CD4-positive, alpha-beta T cell treated with Interleukin-21 for 1 hour (primary cell): ENCODE measurements at regions not wholly inside any gene's neighbourhood (a gene's known extent, or its start where the extent isn't known, plus 50 kb on each side); places are given as distances from the start of the nearest gene placed in this dataset.
A peak's percentile ranks its signal among the peaks of the same experiment; 100 is the strongest.

Source experiments
- DNase-seq: peaks from one replicate; pipeline ENCODE4 v3.0.0-alpha.2; 2020

GRCh38 chr2:204239411-204240165 lies 303.0 kb downstream of the ICOS start:
- DNase-seq = no peak

DNA sequence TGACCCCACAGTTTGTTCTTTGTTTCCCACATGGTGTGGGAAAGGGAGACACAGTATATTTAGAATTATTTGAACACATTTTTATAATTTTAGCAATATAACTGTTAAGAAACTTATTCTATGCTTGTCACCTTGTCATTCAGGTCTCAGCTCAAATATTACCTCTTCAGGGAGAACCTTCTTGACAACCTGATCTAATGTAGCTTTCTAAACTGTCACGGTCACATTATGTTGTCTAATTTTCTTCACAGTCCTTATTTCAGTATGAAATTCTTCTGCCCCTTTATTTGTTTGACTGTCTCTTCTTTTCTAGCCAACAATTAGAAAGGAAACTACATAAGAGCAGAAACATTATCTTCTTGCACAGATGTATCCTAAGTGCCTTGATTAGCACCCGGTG lies 304.3 kb upstream of the PARD3B start:
- DNase-seq = no peak

GRCh38 chr2:204249437-204249836 lies 295.8 kb upstream of the PARD3B start:
- DNase-seq = no peak

GRCh38 chr2:204250692-204251091 lies 294.6 kb upstream of the PARD3B start:
- no peak for DNase-seq

GRCh38 chr2:204251158-204251997 lies 293.9 kb upstream of the PARD3B start:
- no peak for DNase-seq

DNA sequence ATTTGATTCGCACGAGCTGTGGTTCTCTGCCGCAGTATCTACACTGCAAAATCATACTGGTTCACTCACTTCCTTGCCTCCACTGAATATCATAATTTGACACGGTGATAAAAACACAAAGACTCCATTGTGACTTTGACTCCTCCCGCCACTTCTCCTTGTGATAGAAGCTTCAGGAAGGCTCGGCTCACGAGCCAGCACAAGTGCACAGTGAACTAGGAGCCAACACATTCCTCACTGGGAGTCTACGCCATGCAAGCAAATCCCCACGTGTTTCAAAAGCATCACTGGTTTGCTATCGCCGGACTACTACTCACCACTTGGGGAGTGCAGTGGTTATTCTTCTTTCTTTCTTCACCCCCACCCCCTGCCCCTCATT lies 293.3 kb upstream of the PARD3B start:
- DNase-seq = no peak

- DNase-seq = no peak
Observed at GRCh38 chr2:204255071-204255470, 290.2 kb upstream of the PARD3B start.

DNA sequence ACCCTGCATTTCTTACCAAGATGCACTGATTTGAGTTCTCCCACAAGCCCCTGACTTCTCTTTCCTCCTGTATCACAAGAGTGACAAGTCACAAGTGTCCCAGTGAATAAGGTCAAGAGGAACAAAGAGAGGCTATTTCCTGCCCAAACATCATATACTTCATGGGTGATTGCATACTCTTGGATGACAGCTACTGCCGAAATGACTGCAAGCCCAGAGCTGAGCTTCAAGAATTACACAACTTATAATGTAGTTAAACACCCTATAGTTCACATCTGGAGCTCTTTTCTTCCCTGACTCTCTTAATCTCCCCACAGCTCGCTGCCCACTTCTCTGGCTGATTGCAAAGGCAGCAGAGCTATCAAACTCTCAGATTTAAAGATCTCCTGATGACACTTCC lies 289.7 kb upstream of the PARD3B start:
- DNase-seq = no peak

DNA sequence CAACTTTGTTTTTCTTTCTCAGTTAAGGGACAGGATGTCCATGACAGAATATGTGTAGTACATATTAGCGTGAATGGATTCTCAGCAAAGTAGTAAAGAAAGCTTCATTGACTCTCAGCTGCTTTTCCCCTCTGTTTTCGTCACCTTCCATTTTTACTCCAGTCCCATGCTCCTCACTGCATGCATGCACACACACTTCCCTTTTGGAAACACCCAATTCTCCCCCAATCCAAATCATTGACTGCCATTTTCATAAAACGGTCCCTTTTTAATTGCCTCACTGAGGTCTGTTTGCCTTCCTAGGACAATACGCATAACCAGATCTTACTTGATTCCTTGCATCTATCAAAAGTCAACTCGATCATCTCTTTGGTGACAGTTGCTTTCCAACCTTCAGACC lies 287.5 kb upstream of the PARD3B start:
- no peak for DNase-seq

DNA sequence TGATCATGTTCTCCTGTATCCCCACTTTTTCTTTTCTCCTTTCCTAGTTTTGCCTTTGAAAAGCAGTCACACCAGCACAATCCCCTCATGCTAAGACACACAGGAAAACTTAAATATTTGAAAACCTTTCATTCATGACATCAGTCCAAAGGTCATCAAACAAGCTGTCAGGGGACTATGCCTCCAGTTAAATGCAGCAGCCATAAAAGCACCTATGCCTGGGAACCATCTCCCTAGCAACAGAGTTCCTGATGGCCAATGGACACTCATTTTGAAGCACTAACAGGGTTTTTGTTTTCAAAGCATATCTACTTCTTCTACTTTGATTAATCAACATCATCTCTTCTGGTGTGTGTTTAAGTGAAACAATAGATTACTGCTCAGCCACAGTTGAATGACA lies 286.4 kb upstream of the PARD3B start:
- no peak for DNase-seq

DNA sequence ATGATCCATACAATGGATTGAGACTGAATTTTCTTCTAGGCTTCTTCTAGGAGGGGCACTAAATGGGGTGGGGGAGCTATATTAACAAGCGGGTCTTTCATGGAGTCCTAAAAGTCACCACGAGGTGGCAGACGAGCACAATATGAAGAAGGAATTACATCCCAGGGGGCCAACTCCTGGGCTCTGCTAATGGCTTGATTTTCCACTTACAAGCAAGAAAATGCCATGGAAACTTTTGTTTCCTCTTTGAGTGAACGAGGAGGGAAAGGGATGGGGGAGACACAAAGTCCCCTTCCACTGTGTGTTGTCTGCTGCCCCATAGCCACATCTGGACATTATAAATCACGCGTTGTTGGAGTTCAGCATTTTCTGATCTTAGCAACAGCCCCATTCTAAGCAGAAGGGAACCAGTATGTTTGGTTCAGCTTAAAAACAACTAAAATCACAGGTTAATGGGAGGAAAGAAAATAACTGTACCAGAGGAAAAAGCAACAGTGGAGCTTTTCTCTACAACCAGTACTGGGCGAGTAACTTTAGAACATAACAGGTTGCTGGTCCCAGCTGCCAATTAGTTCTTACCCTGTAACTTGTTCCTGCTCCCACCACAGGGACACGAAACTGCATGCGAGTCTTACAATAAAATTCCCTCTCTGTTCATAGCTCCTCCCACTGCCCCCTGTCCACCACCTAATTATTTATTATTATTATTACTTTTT lies 285.0 kb upstream of the PARD3B start:
- DNase-seq = peak; percentile 35

DNA sequence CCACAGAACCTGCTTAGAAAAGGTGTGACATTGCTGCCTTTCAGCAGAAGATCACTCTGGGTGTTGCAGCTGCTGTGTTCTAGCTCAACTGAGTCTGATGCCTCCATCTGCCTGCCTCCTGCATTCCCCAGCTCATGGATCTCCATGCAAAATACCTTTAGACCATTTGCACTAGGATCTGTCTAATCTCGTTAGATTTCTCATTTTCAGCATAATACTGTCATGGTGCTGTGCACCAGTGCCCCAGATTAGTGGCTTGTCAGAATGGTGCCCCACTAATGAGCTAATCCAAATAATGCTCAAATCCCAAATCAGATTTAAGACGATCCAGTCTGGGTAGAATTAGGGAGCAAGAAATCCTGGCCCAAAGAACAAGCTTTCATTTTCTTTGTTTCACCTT lies 284.4 kb upstream of the PARD3B start:
- no peak for DNase-seq

- DNase-seq = no peak
Observed at GRCh38 chr2:204261846-204262245, 283.4 kb upstream of the PARD3B start.

DNA sequence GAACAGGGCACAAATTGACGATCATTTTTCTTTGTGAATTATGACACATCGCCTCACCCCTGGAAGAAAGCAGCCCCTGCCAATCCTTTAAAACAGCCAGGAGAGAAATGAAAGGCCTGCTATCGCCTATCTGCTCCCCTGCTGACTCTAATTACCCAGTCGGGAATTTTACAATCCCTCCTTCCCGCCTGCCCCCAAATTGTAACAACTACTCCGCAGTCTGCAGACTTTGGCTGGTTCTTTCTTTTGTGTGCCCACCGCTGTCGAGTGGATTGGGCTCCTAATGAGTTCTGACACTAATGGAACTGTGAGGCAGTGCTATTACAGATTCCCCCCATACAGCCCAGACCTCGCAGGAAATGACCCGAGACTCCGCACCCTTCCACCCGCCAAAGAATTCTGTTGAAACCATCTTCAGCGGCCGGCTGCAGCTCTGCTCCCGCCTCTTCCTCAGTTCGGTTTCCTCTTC lies 281.2 kb upstream of the PARD3B start:
- DNase-seq = no peak

DNA sequence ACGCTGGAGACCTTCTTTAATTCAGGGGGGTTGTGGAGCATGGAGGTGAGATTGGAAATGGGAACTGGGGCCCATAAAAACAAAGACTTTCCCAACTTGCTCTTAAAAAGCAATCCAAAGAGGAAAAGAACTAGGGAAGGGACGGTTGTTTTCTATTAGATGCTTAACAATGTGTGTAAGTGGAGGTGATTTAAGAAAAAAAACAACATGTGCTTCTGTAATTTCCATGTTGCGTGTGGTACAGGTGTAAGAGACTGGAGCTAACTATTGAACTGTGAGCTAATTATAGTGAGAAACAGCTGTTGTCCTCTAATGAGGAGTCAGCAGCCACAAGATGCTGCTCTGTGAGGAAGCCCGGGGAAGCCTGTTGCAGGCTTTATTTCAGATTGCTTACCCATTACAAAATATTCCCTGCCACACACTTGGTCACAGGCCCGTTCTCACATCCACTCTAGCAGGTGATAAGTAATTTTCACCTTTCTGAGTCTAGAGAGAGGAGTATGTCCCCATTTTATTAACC lies 280.6 kb upstream of the PARD3B start:
- no peak for DNase-seq

- DNase-seq = no peak
Observed at GRCh38 chr2:204265681-204266181, 279.5 kb upstream of the PARD3B start.

DNA sequence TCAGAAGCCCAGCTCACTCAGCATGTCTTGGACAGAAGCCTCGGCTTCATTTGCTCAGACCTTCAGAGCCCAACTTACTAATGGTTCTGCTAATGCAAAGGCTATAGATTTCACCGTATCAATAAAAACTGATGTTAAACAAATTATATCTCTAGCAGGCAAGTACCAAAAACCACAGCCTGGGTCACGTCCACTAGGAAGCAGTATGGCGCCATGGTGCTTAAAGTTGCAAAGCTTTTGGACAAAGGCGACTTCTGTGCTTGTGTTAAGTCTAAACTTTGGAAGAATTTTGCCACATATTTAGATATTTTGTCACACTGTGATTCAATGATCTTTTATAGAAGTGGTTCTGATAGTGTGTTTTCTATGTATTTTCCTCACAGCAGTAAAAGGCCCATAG lies 276.8 kb upstream of the PARD3B start:
- DNase-seq = no peak

DNA sequence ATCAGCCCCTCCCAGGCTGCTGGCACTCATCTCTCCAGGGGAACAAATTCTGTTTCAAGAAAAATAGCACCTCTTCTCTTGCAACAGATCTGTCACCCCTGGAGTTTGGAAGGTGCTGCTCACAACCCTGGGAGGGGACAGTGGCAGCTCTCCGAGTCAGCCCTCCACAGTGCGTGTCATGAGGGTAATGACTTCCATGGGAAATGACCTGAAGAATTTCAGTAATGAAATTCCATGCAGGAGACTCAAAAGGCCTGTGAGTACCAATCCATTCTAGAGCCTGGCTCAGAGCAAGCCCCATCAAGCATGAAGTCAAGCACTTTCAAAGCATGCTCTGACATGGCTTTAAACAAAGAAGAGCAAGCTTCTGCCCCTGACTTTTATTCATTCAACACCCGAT lies 276.3 kb upstream of the PARD3B start:
- DNase-seq = no peak

GRCh38 chr2:204272089-204272488 lies 273.2 kb upstream of the PARD3B start:
- no peak for DNase-seq

- no peak for DNase-seq
Observed at GRCh38 chr2:204272610-204273287, 272.5 kb upstream of the PARD3B start.

GRCh38 chr2:204274429-204274828 lies 270.8 kb upstream of the PARD3B start:
- no peak for DNase-seq

GRCh38 chr2:204274991-204275390 lies 270.3 kb upstream of the PARD3B start:
- DNase-seq = no peak

DNA sequence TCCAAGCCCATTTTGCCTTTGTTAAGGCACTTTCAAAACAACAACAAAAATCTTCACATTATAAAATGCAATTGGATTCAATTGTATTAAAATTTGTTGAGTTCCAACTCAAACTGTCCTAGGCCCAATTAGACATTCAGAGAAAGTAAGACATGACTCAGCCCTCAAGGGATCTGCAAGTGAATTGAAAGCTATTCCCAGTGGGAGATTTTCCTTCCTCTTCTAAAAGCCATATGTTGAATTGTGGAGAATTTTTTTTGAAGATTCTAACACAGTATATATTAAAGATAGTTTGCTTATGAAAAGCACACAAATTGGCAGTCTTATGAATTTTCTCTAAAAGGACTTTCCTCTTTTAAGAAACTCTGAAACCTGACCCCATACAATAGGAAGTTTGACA lies 268.0 kb upstream of the PARD3B start:
- DNase-seq = no peak
